HFF-Myc (cell line): ENCODE measurements at regions not wholly inside any gene's neighbourhood (a gene's known extent, or its start where the extent isn't known, plus 50 kb on each side); places are given as distances from the start of the nearest gene placed in this dataset.

ENCODE experiments used
- DNase-seq: peaks from one replicate; pipeline ENCODE4 v3.0.0-alpha.2; 2011; ENCODE audit warnings: low read depth; ENCODE audit errors: extremely low read depth
- H3K4me3 ChIP-seq: replicated peaks from 2 replicates; pipeline ENCODE4 v1.5.1; 2011; ENCODE audit warnings: low read depth, mild to moderate bottlenecking, control low read depth, low read length
- CTCF ChIP-seq: IDR thresholded peaks from 2 replicates; pipeline ENCODE4 v1.5.1; 2012; ENCODE audit warnings: mild to moderate bottlenecking, low read depth, low read length, control low read depth; ENCODE audit errors: missing control alignments

- DNase-seq: no peak
- TF ChIP-seq CTCF: no peak
- no peak overlapping the region for H3K4me3 ChIP-seq
These were observed 109.9 kb upstream of the TIAM2 start for GRCh38 chr6:154885214-154885613.

- TF ChIP-seq CTCF: no peak
- DNase-seq: no peak
- H3K4me3 ChIP-seq: no peak overlapping the region
These were observed 109.1 kb upstream of the TIAM2 start for GRCh38 chr6:154886016-154886415.

GRCh38 chr6:154886471-154886870 is 108.6 kb upstream of the TIAM2 start:
- no peak for TF ChIP-seq CTCF
- H3K4me3 ChIP-seq: no peak overlapping the region
- DNase-seq: no peak

GRCh38 chr6:154887051-154887450 is 108.1 kb upstream of the TIAM2 start:
- DNase-seq: no peak
- no peak overlapping the region for H3K4me3 ChIP-seq
- no peak for TF ChIP-seq CTCF

GRCh38 chr6:154888421-154889295 is 106.5 kb upstream of the TIAM2 start:
- no peak for DNase-seq
- TF ChIP-seq CTCF: no peak
- no peak overlapping the region for H3K4me3 ChIP-seq

- H3K4me3 ChIP-seq: no peak overlapping the region
- no peak for TF ChIP-seq CTCF
- DNase-seq: no peak
These were observed 104.2 kb upstream of the TIAM2 start for GRCh38 chr6:154890874-154891273.
